ENCODE measurements at regions not wholly inside any gene's neighbourhood (a gene's known extent, or its start where the extent isn't known, plus 50 kb on each side); places are given as distances from the start of the nearest gene placed in this dataset.

DNA sequence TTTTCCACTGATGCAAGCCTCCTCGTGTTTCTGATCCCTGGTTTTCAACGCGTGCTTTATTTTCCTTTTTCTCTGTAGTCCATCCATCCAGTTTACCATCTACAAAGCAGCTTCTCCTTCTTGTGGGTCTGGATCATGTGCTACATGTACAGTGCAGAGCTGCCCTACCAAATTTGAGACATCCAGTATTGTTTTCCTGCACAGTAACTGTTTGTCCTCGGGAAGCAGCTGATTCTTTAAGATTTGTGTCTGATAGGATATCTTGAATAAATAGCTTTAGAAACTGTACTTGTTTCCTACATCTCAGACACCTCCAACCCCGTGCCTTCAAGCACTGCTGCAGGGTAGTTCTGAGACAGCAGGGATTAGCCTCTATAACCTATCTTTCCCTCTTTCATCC lies 368.1 kb upstream of the FAR2 start:
- ATAC-seq (no peak), DNase-seq (no peak)
- BruUV-seq (replicated peaks), result no TSS peak
- no peaks in the 10 kb centered on the region for H3K9me2 ChIP-seq (replicated peaks; ENCODE audit: low read length)
- no peaks in the 10 kb centered on the region for H3K36me3 ChIP-seq (ENCODE audit: low read depth, low read length)
- no peak overlapping the region for H3K4me3 ChIP-seq (ENCODE audit: low read length)
- H3K27me3 ChIP-seq (ENCODE audit: low read length), result no peaks in the 10 kb centered on the region
- H3F3A ChIP-seq (ENCODE audit: low read length, unreplicated experiment), result no peaks in the 10 kb centered on the region
- intact Hi-C loops (cut with micrococcal nuclease), result no loop called here
- H3K9ac ChIP-seq (ENCODE audit: low read length), result no peak overlapping the region; the same call in 1 of the 2 replicates
- no peaks in the 10 kb centered on the region for H4K20me1 ChIP-seq (ENCODE audit: low read length)
- 0 out of 2 replicates have a peak overlapping the region, but pooled peaks have one; percentile 2 for H3K27ac ChIP-seq (ENCODE audit: low read length)
- H3K9me3 ChIP-seq (ENCODE audit: low read length), result no peaks in the 10 kb centered on the region
- no peaks in the 10 kb centered on the region for H3K79me2 ChIP-seq (ENCODE audit: low read length)
- ChIA-PET CTCF (no interaction called here), POLR2A (ENCODE audit: unreplicated experiment) (interaction anchor here (0.5 kb wide), 1 partner anchor 1027 kb away, joined by 3 read pairs; no protein-coding TSS in a partner anchor)
- H3K4me1 ChIP-seq (ENCODE audit: insufficient read depth, low read length), result peaks cover 5% of the 10 kb centered on the region
- TF ChIP-seq, protein P1, sequence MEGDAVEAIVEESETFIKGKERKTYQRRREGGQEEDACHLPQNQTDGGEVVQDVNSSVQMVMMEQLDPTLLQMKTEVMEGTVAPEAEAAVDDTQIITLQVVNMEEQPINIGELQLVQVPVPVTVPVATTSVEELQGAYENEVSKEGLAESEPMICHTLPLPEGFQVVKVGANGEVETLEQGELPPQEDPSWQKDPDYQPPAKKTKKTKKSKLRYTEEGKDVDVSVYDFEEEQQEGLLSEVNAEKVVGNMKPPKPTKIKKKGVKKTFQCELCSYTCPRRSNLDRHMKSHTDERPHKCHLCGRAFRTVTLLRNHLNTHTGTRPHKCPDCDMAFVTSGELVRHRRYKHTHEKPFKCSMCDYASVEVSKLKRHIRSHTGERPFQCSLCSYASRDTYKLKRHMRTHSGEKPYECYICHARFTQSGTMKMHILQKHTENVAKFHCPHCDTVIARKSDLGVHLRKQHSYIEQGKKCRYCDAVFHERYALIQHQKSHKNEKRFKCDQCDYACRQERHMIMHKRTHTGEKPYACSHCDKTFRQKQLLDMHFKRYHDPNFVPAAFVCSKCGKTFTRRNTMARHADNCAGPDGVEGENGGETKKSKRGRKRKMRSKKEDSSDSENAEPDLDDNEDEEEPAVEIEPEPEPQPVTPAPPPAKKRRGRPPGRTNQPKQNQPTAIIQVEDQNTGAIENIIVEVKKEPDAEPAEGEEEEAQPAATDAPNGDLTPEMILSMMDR (conservative IDR thresholded peaks at IDR 0.05; ENCODE audit: low read depth, low read length), result no peak
- TF ChIP-seq EZH2 (IDR thresholded peaks at IDR 0.05; ENCODE audit: low read length, unreplicated experiment) (no peak), EZH2phosphoT487 (IDR thresholded peaks at IDR 0.05; ENCODE audit: borderline replicate concordance, low read length) (no peak)
- no peak overlapping the region for H2AFZ ChIP-seq (ENCODE audit: low read length)
- H3K4me2 ChIP-seq (ENCODE audit: low read length), result no peak overlapping the region

- ChIA-PET CTCF (no interaction called here), POLR2A (ENCODE audit: unreplicated experiment) (interaction anchor here (0.5 kb wide), 1 partner anchor 1028 kb away, joined by 3 read pairs; no protein-coding TSS in a partner anchor)
- DNase-seq (peak; percentile 40), ATAC-seq (no peak)
- Histone ChIP-seq H2AFZ (ENCODE audit: low read length) (no peak overlapping the region), H3F3A (ENCODE audit: low read length, unreplicated experiment) (no peaks in the 10 kb centered on the region), H3K79me2 (ENCODE audit: low read length) (no peaks in the 10 kb centered on the region), H3K4me3 (ENCODE audit: low read length) (no peak overlapping the region), H4K20me1 (ENCODE audit: low read length) (no peaks in the 10 kb centered on the region), H3K9me3 (ENCODE audit: low read length) (no peaks in the 10 kb centered on the region), H3K9ac (ENCODE audit: low read length) (no peak overlapping the region), H3K9me2 (replicated peaks; ENCODE audit: low read length) (peaks cover 5% of the 10 kb centered on the region), H3K27me3 (ENCODE audit: low read length) (no peaks in the 10 kb centered on the region), H3K27ac (ENCODE audit: low read length) (no peak overlapping the region), H3K4me2 (ENCODE audit: low read length) (no peak overlapping the region), H3K36me3 (ENCODE audit: low read depth, low read length) (no peaks in the 10 kb centered on the region), H3K4me1 (ENCODE audit: insufficient read depth, low read length) (peaks cover 6% of the 10 kb centered on the region)
- no TSS peak for BruUV-seq (replicated peaks)
- TF ChIP-seq EZH2phosphoT487 (IDR thresholded peaks at IDR 0.05; ENCODE audit: borderline replicate concordance, low read length) (no peak), EZH2 (IDR thresholded peaks at IDR 0.05; ENCODE audit: low read length, unreplicated experiment) (no peak)
- TF ChIP-seq, protein P1 (conservative IDR thresholded peaks at IDR 0.05; ENCODE audit: low read depth, low read length), result no peak
- intact Hi-C loops (cut with micrococcal nuclease), result no loop called here
These were observed 367.1 kb upstream of the FAR2 start for GRCh38 chr12:28781671-28782652.

DNA sequence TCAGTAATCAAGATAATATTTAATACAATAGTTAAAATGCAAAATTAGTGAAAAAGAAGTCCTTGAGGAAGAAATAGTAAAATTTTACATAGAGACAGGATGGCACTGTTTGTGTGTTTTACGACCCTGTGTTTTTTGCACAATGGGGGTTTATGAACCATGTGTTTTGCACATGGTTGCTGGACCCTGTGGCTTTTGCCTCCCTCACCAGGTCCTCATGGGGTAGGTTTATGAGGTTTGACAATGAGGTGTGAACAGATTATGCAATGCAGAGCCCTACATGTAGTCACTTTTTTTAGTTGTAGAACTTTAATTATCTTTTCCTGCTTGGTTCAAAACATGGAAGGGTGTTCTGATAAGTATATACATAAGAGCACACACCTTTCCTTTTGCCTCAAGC lies 366.3 kb upstream of the FAR2 start:
- ATAC-seq (no peak), DNase-seq (no peak)
- H3K27ac ChIP-seq (ENCODE audit: low read length), result no peak overlapping the region
- no peaks in the 10 kb centered on the region for H3K36me3 ChIP-seq (ENCODE audit: low read depth, low read length)
- no peaks in the 10 kb centered on the region for H3K9me3 ChIP-seq (ENCODE audit: low read length)
- peaks cover 10% of the 10 kb centered on the region for H3K4me1 ChIP-seq (ENCODE audit: insufficient read depth, low read length)
- no peak overlapping the region for H3K4me3 ChIP-seq (ENCODE audit: low read length)
- H2AFZ ChIP-seq (ENCODE audit: low read length), result no peak overlapping the region
- H3K79me2 ChIP-seq (ENCODE audit: low read length), result no peaks in the 10 kb centered on the region
- ChIA-PET CTCF (no interaction called here), POLR2A (ENCODE audit: unreplicated experiment) (no interaction called here)
- no peaks in the 10 kb centered on the region for H3F3A ChIP-seq (ENCODE audit: low read length, unreplicated experiment)
- intact Hi-C loops (cut with micrococcal nuclease), result no loop called here
- no TSS peak for BruUV-seq (replicated peaks)
- no peaks in the 10 kb centered on the region for H4K20me1 ChIP-seq (ENCODE audit: low read length)
- no peak overlapping the region for H3K9ac ChIP-seq (ENCODE audit: low read length)
- H3K4me2 ChIP-seq (ENCODE audit: low read length), result no peak overlapping the region
- H3K9me2 ChIP-seq (replicated peaks; ENCODE audit: low read length), result peaks cover 7% of the 10 kb centered on the region
- TF ChIP-seq EZH2 (IDR thresholded peaks at IDR 0.05; ENCODE audit: low read length, unreplicated experiment), result no peak
- TF ChIP-seq, protein P1 (conservative IDR thresholded peaks at IDR 0.05; ENCODE audit: low read depth, low read length), result no peak
- TF ChIP-seq EZH2phosphoT487 (IDR thresholded peaks at IDR 0.05; ENCODE audit: borderline replicate concordance, low read length), result no peak
- H3K27me3 ChIP-seq (ENCODE audit: low read length), result no peaks in the 10 kb centered on the region

Measured in PC-3 (cell line).